HG03460 (cell line): ENCODE measurements at regions not wholly inside any gene's neighbourhood (a gene's known extent, or its start where the extent isn't known, plus 50 kb on each side); places are given as distances from the start of the nearest gene placed in this dataset.

Source experiments
- ATAC-seq: cut with Tn5 transposase; IDR thresholded peaks from one replicate; pipeline ENCODE4 v1.9.1; 2021; ENCODE audit not compliant: unreplicated experiment

- ATAC-seq: no peak
Measured at GRCh38 chr3:176737480-176738110, 459.7 kb downstream of the TBL1XR1 start.

- no peak for ATAC-seq
Measured at GRCh38 chr3:176734146-176734545, 463.1 kb downstream of the TBL1XR1 start.

GRCh38 chr3:176724394-176724759 lies 472.9 kb downstream of the TBL1XR1 start:
- ATAC-seq: no peak

- ATAC-seq: no peak
Measured at GRCh38 chr3:176723758-176724393, 473.4 kb downstream of the TBL1XR1 start.

- no peak for ATAC-seq
Measured at GRCh38 chr3:176714034-176714433, 483.2 kb downstream of the TBL1XR1 start.

- ATAC-seq: no peak
Measured at GRCh38 chr3:176712191-176712590, 485.1 kb downstream of the TBL1XR1 start.

GRCh38 chr3:176699288-176699687 lies 498.0 kb downstream of the TBL1XR1 start:
- ATAC-seq: no peak

- no peak for ATAC-seq
Measured at GRCh38 chr3:176697284-176697889, 499.9 kb downstream of the TBL1XR1 start.

GRCh38 chr3:176696816-176697215 lies 500.5 kb downstream of the TBL1XR1 start:
- ATAC-seq: no peak

GRCh38 chr3:176692966-176693785 lies 504.1 kb downstream of the TBL1XR1 start:
- no peak for ATAC-seq

- ATAC-seq: no peak
Measured at GRCh38 chr3:176692199-176692965, 504.9 kb downstream of the TBL1XR1 start.

- no peak for ATAC-seq
Measured at GRCh38 chr3:176690083-176690869, 507.0 kb downstream of the TBL1XR1 start.

- no peak for ATAC-seq
Measured at GRCh38 chr3:176687754-176688153, 509.5 kb downstream of the TBL1XR1 start.

GRCh38 chr3:176683382-176683781 lies 513.9 kb downstream of the TBL1XR1 start:
- ATAC-seq: no peak

- no peak for ATAC-seq
Measured at GRCh38 chr3:176663837-176664831, 533.1 kb downstream of the TBL1XR1 start.

GRCh38 chr3:176663387-176663786 lies 533.9 kb downstream of the TBL1XR1 start:
- no peak for ATAC-seq

- ATAC-seq: no peak
Measured at GRCh38 chr3:176661432-176661964, 535.8 kb downstream of the TBL1XR1 start.

- ATAC-seq: no peak
Measured at GRCh38 chr3:176655404-176656094, 541.7 kb downstream of the TBL1XR1 start.
